SH-SY5Y (cell line): ENCODE measurements at regions not wholly inside any gene's neighbourhood (a gene's known extent, or its start where the extent isn't known, plus 50 kb on each side); places are given as distances from the start of the nearest gene placed in this dataset.

Experiments used
- GATA2 ChIP-seq: IDR thresholded peaks from 2 replicates; pipeline ENCODE4 v1.6.1; 2011; ENCODE audit warnings: mild to moderate bottlenecking, low read depth, low read length
- GATA3 ChIP-seq: IDR thresholded peaks from 2 replicates; pipeline ENCODE4 v1.6.1; 2011; ENCODE audit warnings: low read depth, mild to moderate bottlenecking, low read length, moderate library complexity

DNA sequence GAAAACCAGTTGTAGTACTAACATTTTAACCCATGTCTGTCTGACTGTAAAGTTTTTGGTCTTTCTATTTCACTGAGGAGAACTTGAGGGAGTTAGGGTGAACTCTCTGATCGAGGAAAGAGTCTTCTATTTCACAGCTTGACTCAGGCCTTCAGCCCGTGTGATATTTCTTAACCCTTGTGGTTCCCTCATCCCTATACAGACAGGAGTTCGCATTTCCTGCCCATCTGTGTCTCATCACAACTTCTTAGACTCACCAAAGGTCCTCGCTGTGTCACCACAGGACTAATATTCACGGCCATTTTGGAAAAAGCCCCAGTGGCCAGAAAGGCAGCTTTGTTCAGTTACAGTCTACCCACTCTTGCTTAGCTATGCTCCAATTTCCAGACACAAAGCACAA, 172.8 kb downstream of the FAM181B start:
- TF ChIP-seq GATA3 (no peak), GATA2 (no peak)

- TF ChIP-seq GATA3: no peak
- TF ChIP-seq GATA2: no peak
Measured at GRCh38 chr11:82559609-82560008, 174.1 kb downstream of the FAM181B start.

- no peak for TF ChIP-seq GATA3
- TF ChIP-seq GATA2: no peak
Measured at GRCh38 chr11:82557274-82557673, 176.4 kb downstream of the FAM181B start.

- TF ChIP-seq GATA2: no peak
- no peak for TF ChIP-seq GATA3
Measured at GRCh38 chr11:82556210-82556609, 177.5 kb downstream of the FAM181B start.

GRCh38 chr11:82546661-82547557, 186.8 kb downstream of the FAM181B start:
- TF ChIP-seq GATA2: no peak
- no peak for TF ChIP-seq GATA3

DNA sequence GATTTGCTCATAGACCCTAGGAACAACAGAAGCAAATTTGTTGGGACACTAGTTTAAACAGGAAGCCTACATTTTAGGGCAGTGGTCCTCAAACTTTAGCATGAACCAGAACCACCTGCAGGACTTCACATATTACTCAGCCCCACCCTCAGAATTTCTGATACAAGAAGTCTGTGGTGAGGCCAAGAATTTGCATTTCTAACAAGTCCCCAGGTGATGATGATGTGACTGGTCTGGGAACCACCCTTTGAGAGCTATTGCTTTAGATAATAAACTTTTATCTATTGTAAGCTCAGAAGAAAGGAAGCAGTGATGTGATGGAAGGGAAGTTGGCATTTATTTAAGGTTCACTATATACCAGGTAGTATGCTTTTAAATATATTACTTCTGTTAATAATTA, 194.0 kb downstream of the FAM181B start:
- no peak for TF ChIP-seq GATA2
- no peak for TF ChIP-seq GATA3

DNA sequence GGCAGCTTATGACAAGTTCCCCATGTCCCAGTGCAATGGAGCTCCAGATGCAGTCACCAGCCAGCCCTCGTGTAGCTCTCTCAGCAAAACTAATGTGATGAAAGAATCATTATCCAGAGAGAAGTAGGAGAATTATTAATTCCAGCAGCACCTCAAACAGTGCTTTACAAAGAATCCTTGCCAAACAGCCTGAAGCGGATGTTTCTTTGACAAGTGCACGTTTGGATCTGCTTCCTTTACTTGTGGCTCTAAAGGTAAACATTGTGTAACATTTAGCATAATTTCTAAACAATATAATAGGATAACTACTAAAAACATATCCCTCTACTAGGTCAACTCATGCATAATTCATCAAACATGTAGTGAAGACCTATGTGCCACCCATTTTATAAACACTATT, 197.0 kb downstream of the FAM181B start:
- TF ChIP-seq GATA2: no peak
- no peak for TF ChIP-seq GATA3

DNA sequence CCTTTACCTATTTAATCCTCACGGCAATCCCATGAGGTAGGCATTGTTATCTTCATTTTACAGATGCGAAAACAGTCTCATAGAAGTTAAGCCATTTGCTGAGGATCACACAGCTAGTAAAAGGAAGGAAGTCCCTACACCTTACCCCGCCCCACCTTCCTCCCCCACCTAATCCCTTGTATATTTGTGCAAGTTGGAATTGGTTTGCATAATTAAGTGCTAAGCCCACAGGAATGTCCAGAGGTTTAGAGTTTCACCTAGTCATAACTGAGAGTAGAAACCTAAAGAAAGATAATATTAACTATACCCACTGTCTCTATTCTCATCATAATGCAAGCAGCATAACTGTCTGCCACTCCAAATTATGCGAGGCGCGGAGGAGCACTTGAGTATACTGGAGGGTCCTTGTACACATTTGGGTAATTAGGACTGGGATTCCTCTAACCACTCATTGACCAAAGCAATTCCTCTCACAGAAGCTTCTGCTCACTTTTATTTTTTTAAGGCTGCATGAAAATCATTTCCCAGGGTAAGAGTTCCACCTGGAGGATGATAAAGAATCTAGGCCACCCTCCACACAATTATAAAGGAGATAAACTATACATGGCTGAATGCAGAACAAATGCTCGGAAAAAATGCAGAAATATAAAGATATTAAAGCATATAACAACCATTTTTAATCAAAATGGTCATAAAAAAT, 199.9 kb downstream of the FAM181B start:
- no peak for TF ChIP-seq GATA3
- TF ChIP-seq GATA2: no peak

DNA sequence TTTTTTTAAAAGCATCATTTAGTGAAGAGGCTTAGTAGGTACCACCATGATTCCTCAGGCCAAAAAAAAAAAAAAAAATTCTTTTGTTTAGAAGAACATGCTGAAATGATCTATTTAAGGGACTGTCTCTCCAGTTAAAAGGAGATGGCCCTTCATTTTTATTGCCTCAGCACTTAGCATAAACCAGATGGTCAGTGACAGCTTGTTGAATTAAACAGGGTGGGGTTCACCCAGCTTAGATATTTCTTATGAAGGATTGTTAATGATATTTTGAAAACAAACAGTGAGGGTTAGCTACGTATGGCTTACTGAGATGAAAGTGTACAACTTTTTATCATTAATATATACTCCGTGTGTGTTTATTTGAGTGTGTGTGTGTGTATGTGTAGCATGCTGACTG, 203.7 kb downstream of the FAM181B start:
- no peak for TF ChIP-seq GATA2
- no peak for TF ChIP-seq GATA3

DNA sequence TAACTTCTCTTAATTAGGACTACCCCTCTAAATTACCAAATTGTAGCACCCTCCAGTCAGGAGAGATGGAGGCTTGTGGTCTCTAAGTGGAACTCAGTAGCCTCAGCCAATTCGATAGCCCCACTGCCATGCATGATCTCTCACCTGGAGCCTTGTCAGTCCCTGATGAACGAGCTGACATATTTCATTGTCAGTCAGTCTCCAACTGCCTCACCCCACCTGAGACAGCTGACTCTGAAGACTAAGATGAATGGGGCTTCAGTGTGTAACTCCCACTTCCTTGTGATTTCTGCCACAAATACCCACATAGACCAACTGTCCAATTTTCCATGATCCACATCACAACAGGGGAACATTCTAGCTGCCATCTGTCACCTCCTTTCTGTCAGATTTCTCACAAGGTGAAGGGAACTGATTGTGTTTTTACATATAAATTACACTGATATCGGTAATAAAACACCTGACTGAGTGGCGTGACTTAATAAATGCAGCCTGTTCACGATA, 206.5 kb downstream of the FAM181B start:
- TF ChIP-seq GATA3: no peak
- no peak for TF ChIP-seq GATA2

DNA sequence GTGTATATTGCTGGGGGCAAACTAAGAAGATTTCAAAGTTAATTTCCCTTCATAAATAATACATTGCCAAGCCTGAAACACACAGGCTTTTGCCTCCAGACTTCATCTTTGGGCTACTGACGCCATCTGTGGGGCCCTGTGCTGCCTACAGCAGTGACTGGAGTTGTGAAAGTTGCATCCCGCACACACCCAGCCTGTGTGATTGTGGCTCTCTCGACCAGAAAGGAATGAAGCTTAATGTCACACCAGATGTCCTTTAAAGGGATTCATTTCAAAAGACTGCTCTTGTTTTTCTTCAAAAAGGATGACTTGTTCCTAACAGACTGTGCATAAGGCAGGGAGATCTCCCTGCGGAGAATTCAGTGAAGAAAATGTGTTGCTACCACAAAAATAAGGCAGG, 210.5 kb downstream of the FAM181B start:
- no peak for TF ChIP-seq GATA3
- TF ChIP-seq GATA2: no peak

GRCh38 chr11:82521427-82521826, 212.2 kb downstream of the FAM181B start:
- TF ChIP-seq GATA2 (no peak), GATA3 (no peak)

DNA sequence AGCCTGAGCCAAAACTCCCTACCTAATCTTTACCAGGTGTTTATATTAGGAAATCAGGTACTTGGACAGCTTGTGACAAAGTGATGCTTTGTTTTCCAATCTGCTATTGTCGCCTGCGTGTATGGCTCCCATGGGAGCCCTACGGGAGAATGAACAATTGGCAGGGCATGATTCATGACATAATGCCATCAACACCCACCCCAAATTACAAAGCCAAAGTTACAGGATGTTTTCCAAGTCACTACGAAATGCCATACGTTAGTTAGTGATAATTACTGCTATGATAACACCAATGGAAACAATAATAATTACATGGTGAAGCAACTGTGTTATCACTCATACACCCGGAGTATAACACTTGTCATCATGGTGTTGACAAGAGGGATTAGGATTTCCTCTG, 226.4 kb downstream of the FAM181B start:
- no peak for TF ChIP-seq GATA3
- TF ChIP-seq GATA2: no peak

DNA sequence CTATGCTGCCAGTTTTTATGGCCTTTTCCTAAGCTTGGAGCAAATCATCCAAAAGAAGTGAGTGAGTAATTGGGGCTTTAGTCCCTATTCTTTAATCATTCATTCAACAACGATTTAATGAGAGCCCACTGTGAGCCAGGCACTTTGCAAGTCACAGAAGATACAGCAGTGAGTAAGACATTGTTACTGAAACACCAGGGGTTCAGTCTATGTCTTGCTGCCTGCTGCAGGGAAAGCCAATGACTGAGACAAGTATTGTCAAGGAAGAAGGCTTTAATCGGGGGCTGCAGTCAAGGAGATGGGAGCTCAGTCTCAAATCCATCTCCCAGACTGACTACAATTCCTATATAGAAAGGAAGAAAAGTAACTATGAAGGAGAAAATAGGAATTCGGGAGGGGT, 228.3 kb downstream of the FAM181B start:
- no peak for TF ChIP-seq GATA2
- TF ChIP-seq GATA3: no peak

DNA sequence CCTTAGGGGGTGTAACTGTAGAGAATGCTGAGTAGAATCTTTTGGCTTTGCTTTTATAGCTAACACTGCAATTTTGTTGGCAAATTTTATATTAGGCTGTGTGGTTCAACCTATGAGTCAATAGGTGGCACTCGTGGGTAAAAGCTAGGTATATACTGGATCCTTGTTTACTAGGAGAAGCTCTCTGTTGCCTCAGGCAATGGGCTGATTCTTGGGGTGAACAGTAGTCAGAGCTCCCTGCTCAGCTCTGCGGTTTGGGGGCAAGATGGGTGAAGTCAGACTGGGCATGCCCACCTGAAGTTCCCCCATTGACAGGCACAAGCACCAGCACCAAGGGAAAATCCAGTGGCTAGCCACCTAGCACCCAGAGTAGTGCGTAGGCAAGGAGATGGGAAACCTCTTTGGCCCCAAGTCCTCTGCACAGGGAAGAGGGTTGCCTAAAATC, 238.7 kb downstream of the FAM181B start:
- TF ChIP-seq GATA2 (no peak), GATA3 (no peak)
